DND-41 (cell line): ENCODE measurements at regions not wholly inside any gene's neighbourhood (a gene's known extent, or its start where the extent isn't known, plus 50 kb on each side); places are given as distances from the start of the nearest gene placed in this dataset.

Experiments used
- CTCF ChIP-seq: IDR thresholded peaks from 2 replicates; pipeline ENCODE4 v1.5.1; 2012; ENCODE audit warnings: borderline replicate concordance, low read length, moderate library complexity, mild to moderate bottlenecking; ENCODE audit not compliant: poor library complexity, severe bottlenecking; ENCODE audit errors: extremely low read depth
- EZH2 ChIP-seq: IDR thresholded peaks from 3 replicates; pipeline ENCODE4 v1.6.1; 2012; ENCODE audit warnings: borderline replicate concordance, low read depth, mild to moderate bottlenecking, moderate library complexity, low read length, inconsistent platforms; ENCODE audit not compliant: severe bottlenecking

GRCh38 chr10:130233426-130233825, 97.2 kb downstream of the GLRX3 start:
- TF ChIP-seq CTCF (no peak), EZH2 (no peak)
